ENCODE measurements at regions not wholly inside any gene's neighbourhood (a gene's known extent, or its start where the extent isn't known, plus 50 kb on each side); places are given as distances from the start of the nearest gene placed in this dataset.

DNA sequence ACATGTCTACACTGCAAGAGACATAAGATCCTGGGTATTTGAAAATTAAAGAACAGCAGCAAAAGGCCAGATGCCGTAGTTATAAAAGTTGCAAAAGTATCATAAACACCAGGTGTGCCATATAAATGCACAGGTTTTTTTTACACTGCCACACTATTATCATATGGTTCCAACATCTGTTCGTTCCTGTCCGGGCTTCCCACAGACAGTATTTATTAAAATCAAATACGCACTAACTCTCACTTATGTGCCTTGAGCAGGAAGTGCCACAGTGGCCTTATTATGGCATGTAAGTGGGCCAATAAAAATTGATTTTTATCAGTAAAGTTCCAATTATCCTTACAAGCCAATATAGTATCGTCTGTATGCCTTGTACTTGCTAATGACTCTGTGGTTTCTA is 873.2 kb downstream of the RPA4 start:
- no peak overlapping the region for H4K8ac ChIP-seq (replicated peaks; ENCODE audit: insufficient read length, low read depth, low read length)
- no peak overlapping the region for H3K56ac ChIP-seq (ENCODE audit: insufficient read length, low read depth, low read length)
- peaks cover 2% of the 10 kb centered on the region in 2 experiments; a peak in 3 of 4 replicates for H3K4me1 Mint-ChIP-seq
- no peaks in the 10 kb centered on the region for H3K23me2 ChIP-seq (ENCODE audit: insufficient read length, low read depth, low read length, poor library complexity, severe bottlenecking)
- H3K9me3 ChIP-seq (ENCODE audit: control insufficient read depth, low read depth, low read length) = no peaks in the 10 kb centered on the region
- no peak overlapping the region for H3K14ac ChIP-seq (ENCODE audit: insufficient read depth, low read length)
- no peak overlapping the region for H4K5ac ChIP-seq (ENCODE audit: insufficient read length, low read depth, low read length)
- TF ChIP-seq, protein P1, sequence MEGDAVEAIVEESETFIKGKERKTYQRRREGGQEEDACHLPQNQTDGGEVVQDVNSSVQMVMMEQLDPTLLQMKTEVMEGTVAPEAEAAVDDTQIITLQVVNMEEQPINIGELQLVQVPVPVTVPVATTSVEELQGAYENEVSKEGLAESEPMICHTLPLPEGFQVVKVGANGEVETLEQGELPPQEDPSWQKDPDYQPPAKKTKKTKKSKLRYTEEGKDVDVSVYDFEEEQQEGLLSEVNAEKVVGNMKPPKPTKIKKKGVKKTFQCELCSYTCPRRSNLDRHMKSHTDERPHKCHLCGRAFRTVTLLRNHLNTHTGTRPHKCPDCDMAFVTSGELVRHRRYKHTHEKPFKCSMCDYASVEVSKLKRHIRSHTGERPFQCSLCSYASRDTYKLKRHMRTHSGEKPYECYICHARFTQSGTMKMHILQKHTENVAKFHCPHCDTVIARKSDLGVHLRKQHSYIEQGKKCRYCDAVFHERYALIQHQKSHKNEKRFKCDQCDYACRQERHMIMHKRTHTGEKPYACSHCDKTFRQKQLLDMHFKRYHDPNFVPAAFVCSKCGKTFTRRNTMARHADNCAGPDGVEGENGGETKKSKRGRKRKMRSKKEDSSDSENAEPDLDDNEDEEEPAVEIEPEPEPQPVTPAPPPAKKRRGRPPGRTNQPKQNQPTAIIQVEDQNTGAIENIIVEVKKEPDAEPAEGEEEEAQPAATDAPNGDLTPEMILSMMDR (conservative IDR thresholded peaks at IDR 0.05) = no peak
- no peak overlapping the region for H2BK120ac ChIP-seq (ENCODE audit: low read depth, low read length, poor library complexity, severe bottlenecking)
- H2BK5ac ChIP-seq (ENCODE audit: insufficient read length, low read length) = no peak overlapping the region
- H3K18ac ChIP-seq (ENCODE audit: insufficient read length, low read depth, low read length) = no peak overlapping the region
- H3K9ac ChIP-seq (ENCODE audit: extremely low read depth, insufficient read length, low read length) = no peak overlapping the region
- H3K4me3 Mint-ChIP-seq = no peak overlapping the region
- no peaks in the 10 kb centered on the region for H4K20me1 ChIP-seq (ENCODE audit: control insufficient read depth, insufficient read depth, insufficient read length)
- no CpG with 5 or more reads among the region's 5 CpGs for WGBS (ENCODE audit: extremely low coverage, insufficient read length, low lambda C conversion rate)
- H3K4ac ChIP-seq (ENCODE audit: low read depth, low read length) = no peak overlapping the region
- H2AFZ ChIP-seq (ENCODE audit: low read length) = no peak overlapping the region
- no peak overlapping the region for H3T11ph ChIP-seq (ENCODE audit: low read length)
- H3K9me3 Mint-ChIP-seq = peaks cover 6 to 11% of the 10 kb centered on the region in 2 experiments; a peak in 4 of 5 replicates
- H2BK20ac ChIP-seq (ENCODE audit: low read depth, low read length, poor library complexity, severe bottlenecking) = no peak overlapping the region
- H3K4me2 ChIP-seq (ENCODE audit: insufficient read depth, insufficient read length, low read length) = no peak overlapping the region
- no peak overlapping the region for H3K23ac ChIP-seq (ENCODE audit: insufficient read length, low read depth, low read length)
- no peak overlapping the region for H2BK15ac ChIP-seq (ENCODE audit: low read depth, low read length)
- H3K27ac Mint-ChIP-seq = no peak overlapping the region
- H3K79me2 ChIP-seq (ENCODE audit: insufficient read depth, low read length) = no peaks in the 10 kb centered on the region
- no peak overlapping the region for H3K27ac ChIP-seq (ENCODE audit: insufficient read length, low read depth, low read length)
- H3K27me3 ChIP-seq (ENCODE audit: insufficient read depth, low read length) = no peaks in the 10 kb centered on the region
- no peaks in the 10 kb centered on the region for H3K27me3 Mint-ChIP-seq (ENCODE audit: low read depth)
- H3K4me1 ChIP-seq (ENCODE audit: insufficient read depth, low read length) = no peaks in the 10 kb centered on the region
- H3K36me3 Mint-ChIP-seq (ENCODE audit: insufficient read depth in 1 of 3, low read depth in 3 of 3) = peaks cover 2 to 12% (median 7%) of the 10 kb centered on the region in 3 experiments; a peak in 4 of 7 replicates
- no peak overlapping the region for H2BK12ac ChIP-seq (ENCODE audit: insufficient read length, low read depth, low read length)
- no peaks in the 10 kb centered on the region for H3K79me1 ChIP-seq (ENCODE audit: insufficient read depth, low read depth, low read length, poor library complexity, severe bottlenecking)
- no peak overlapping the region for H4K91ac ChIP-seq (ENCODE audit: insufficient read length, low read depth, low read length)
- DNase-seq = no peak
- no peak overlapping the region for H2AK5ac ChIP-seq (ENCODE audit: insufficient read length, low read length)

Measured in H9 (cell line).